Thymus (tissue), 11 donors: ENCODE measurements at regions not wholly inside any gene's neighbourhood (a gene's known extent, or its start where the extent isn't known, plus 50 kb on each side); places are given as distances from the start of the nearest gene placed in this dataset.

Source experiments
- DNase-seq, 9 donors: peaks; one replicate each; pipeline ENCODE4 v3.0.0-alpha.2; 2013; ENCODE audit warnings: low spot score in 9 of 9, low read depth in 6 of 9, missing footprints in 1 of 9
- H3K27ac ChIP-seq, 2 donors: one replicate each; pipeline ENCODE4 v1.5.1; 2013; ENCODE audit warnings: control low read depth in 1 of 2, low read depth in 1 of 2, low read length in 1 of 2, mild to moderate bottlenecking in 1 of 2, moderate library complexity in 1 of 2
- H3K27me3 ChIP-seq, 2 donors: one replicate each; pipeline ENCODE4 v1.5.1; 2013; ENCODE audit warnings: low read length in 1 of 2; ENCODE audit not compliant: control insufficient read depth in 2 of 2, insufficient read depth in 1 of 2
- H3K36me3 ChIP-seq, 2 donors: one replicate each; pipeline ENCODE4 v1.5.1; 2013; ENCODE audit warnings: low read length in 1 of 2, mild to moderate bottlenecking in 1 of 2, moderate library complexity in 1 of 2; ENCODE audit not compliant: control insufficient read depth in 2 of 2, insufficient read depth in 2 of 2
- H3K4me1 ChIP-seq, 2 donors: one replicate each; pipeline ENCODE4 v1.5.1; 2013; ENCODE audit warnings: low read length in 2 of 2; ENCODE audit not compliant: control insufficient read depth in 2 of 2, insufficient read depth in 2 of 2
- H3K4me3 ChIP-seq, 2 donors: one replicate each; pipeline ENCODE4 v1.5.1; 2013; ENCODE audit warnings: low read length in 2 of 2, control low read depth in 1 of 2, mild to moderate bottlenecking in 1 of 2
- H3K9me3 ChIP-seq, 2 donors: one replicate each; pipeline ENCODE4 v1.5.1; 2013; ENCODE audit warnings: low read length in 1 of 2, mild to moderate bottlenecking in 1 of 2; ENCODE audit not compliant: control insufficient read depth in 2 of 2, insufficient read depth in 1 of 2
- WGBS: extraction: QIAGEN DNeasy Blood & Tissue Kit; methylation state at CpG from one replicate; pipeline ENCODE4 v1.1.7; 2013; 5-methylcytosine and 5-hydroxymethylcytosine counted together
- donor health status: healthy.

DNA sequence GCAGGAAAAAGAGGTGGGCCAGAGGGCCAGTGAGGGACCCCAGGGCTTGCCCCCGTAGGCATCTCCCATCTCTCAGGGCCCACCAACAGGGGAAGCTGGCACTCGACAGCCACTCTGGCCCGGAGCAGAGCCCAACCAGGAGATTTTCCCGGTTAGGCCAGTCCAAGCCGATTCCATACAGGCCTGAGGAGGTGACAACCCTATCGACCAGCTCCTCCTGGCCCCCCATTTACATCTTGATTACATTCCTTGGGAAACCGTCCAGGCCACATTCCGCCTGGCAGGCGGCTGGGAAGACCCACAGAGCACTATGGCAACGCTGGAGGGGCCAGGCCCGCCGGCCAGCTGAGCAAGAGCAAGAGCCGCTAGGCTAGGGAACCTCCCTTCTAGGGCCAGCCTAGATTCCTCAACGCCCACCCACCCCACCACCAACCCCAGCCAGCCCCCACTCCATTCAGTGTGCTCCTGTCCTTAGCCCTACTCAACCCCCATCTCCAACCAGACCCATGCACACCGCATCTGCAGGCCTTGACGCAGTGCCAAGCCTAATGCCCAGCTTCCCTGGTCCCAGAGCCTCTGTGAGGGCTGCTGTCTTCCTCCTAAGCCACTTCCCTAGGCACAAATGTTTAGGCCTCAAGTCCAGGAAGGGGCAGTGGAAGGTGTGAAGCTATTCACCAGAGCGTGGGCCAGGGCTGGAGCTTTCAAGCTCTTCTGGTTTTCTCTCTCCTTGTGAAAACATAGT is 161.2 kb downstream of the EFNB1 start:
- H3K9me3 ChIP-seq, result no peaks in the 10 kb centered on the region
- H3K4me1 ChIP-seq, result peaks cover 0 to 2% of the 10 kb centered on the region in 2 donors
- no peaks in the 10 kb centered on the region for H3K27me3 ChIP-seq
- DNase-seq, result no peak
- WGBS, result 88% methylated on average over 17 of the region's 17 CpGs
- H3K4me3 ChIP-seq, result no peak overlapping the region
- H3K36me3 ChIP-seq, result no peaks in the 10 kb centered on the region
- H3K27ac ChIP-seq, result no peak overlapping the region

- no peaks in the 10 kb centered on the region for H3K4me1 ChIP-seq
- no peak for DNase-seq
- no peaks in the 10 kb centered on the region for H3K36me3 ChIP-seq
- H3K4me3 ChIP-seq, result no peak overlapping the region
- H3K27me3 ChIP-seq, result no peaks in the 10 kb centered on the region
- 100% methylated on average over 1 of the region's 1 CpG for WGBS
- no peak overlapping the region for H3K27ac ChIP-seq
- H3K9me3 ChIP-seq, result no peaks in the 10 kb centered on the region
These were observed 160.6 kb downstream of the EFNB1 start for GRCh38 chrX:68989456-68989855.

DNA sequence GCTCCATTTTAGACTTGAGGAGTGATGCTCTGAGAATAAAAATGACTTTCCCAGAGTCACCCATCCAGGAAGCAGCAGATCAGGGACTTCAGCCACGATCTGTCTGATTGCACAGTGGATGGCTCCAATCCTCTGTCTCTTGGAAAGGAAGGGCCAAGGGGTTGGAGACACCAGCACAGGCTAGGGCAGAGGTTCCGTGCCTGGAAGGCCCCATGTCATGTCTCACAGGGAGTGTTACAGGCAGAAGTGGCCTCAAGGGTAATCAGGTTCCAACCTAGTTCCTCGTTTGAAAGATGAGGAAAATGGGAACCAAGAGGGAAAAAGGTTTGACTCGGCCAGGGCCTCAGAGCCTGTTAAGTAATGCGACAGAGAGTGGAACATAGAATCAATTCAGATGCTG is 160.0 kb downstream of the EFNB1 start:
- Histone ChIP-seq H3K4me3 (no peak overlapping the region), H3K36me3 (no peaks in the 10 kb centered on the region), H3K27ac (no peak overlapping the region), H3K9me3 (no peaks in the 10 kb centered on the region), H3K4me1 (no peaks in the 10 kb centered on the region), H3K27me3 (no peaks in the 10 kb centered on the region)
- 58% methylated on average over 5 of the region's 5 CpGs for WGBS
- DNase-seq, result no peak

- Histone ChIP-seq H3K27me3 (no peaks in the 10 kb centered on the region), H3K27ac (no peak overlapping the region), H3K4me3 (no peak overlapping the region), H3K36me3 (no peaks in the 10 kb centered on the region), H3K4me1 (no peaks in the 10 kb centered on the region), H3K9me3 (no peaks in the 10 kb centered on the region)
- 81% methylated on average over 8 of the region's 8 CpGs for WGBS
- no peak for DNase-seq
These were observed 156.4 kb downstream of the EFNB1 start for GRCh38 chrX:68985135-68985755.

DNA sequence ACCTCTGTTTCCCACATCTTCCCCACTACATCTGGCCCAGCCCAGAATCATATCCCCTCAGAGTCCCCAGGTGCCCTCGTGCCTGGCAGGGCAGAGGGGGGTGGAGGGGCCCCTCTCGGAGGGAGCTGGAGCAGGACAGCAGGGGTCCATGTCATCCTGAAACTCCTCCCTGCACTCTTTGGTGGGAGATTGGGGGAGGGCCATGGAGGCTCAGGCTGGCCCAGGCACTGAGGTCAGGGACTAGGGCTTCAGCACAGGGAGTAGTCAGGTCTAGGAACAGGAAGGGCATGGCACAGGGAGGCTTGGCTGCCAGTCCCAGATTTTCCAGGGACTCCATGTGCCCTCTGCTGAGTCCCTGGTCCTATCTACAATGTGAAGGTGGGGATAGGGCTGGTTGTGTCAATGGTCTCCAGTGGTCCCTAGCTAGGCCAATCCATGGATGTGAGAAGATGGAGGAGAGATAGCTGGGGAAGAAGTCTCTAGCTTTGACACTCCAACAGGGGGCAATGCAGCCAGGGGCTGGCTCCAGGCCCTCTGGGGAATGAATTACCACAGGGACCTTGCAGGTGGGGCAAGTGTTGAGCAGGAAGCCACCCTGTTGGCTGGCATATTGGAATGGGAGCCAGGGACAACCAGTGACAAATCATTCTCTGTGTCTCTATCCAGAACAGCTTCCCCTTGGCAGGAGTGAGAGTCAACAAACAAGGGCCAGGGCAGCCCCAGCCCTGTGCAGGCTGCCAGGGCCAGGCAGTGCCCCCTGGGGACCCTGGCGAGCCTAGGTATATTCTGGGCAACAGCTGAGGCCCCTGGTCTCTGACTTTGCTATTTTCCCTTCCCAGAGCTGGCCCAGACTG is 154.4 kb downstream of the EFNB1 start:
- no peak overlapping the region for H3K4me3 ChIP-seq
- H3K27me3 ChIP-seq, result no peaks in the 10 kb centered on the region
- H3K4me1 ChIP-seq, result no peaks in the 10 kb centered on the region
- no peak overlapping the region for H3K27ac ChIP-seq
- WGBS, result 97% methylated on average over 3 of the region's 3 CpGs
- DNase-seq, result no peak
- H3K9me3 ChIP-seq, result no peaks in the 10 kb centered on the region
- H3K36me3 ChIP-seq, result no peaks in the 10 kb centered on the region

- Histone ChIP-seq H3K27ac (no peak overlapping the region), H3K9me3 (no peaks in the 10 kb centered on the region), H3K4me1 (no peaks in the 10 kb centered on the region), H3K27me3 (no peaks in the 10 kb centered on the region), H3K4me3 (no peak overlapping the region), H3K36me3 (no peaks in the 10 kb centered on the region)
- WGBS, result 94% methylated on average over 5 of the region's 5 CpGs
- no peak for DNase-seq
These were observed 153.7 kb downstream of the EFNB1 start for GRCh38 chrX:68982476-68982875.

DNA sequence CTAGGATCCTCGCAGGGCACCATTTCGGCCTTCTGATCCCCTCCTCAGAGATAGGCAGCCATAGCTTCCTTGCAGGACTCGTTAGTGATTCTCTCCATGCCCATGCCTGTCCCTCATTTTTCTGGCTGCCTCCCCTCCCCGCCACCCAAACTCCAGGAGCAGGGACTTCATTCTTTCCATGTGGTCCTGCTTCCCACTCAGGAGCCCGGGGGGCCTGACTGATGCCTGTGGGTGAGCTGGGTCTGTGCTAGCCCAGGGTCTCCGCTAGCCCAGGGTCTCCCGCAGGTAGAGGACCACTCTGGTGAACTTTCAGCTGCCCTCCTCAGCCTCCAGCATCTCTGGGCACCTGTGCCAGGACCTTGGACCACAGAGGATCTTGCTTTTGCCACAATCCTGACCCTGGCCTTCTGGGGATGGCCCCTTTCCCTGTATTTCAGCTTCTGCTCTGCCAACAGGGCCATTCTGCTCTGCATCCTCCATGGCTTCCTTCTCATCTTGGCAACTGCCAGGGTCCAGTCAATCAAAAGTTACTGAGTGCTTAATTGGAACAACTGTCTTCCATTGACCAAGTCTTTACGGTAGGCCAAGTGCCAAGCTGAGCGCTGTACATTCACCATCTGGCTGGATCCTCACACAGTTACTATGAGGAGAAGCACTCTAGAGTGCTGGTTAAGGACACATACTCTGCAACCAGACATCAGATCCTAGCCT is 152.2 kb downstream of the EFNB1 start:
- no peak overlapping the region for H3K4me3 ChIP-seq
- H3K27ac ChIP-seq, result no peak overlapping the region
- H3K9me3 ChIP-seq, result no peaks in the 10 kb centered on the region
- 96% methylated on average over 9 of the region's 9 CpGs for WGBS
- no peaks in the 10 kb centered on the region for H3K36me3 ChIP-seq
- H3K4me1 ChIP-seq, result no peaks in the 10 kb centered on the region
- no peak for DNase-seq
- H3K27me3 ChIP-seq, result no peaks in the 10 kb centered on the region

- Histone ChIP-seq H3K9me3 (no peaks in the 10 kb centered on the region), H3K27ac (no peak overlapping the region), H3K36me3 (no peaks in the 10 kb centered on the region), H3K4me1 (no peaks in the 10 kb centered on the region), H3K27me3 (no peaks in the 10 kb centered on the region), H3K4me3 (no peak overlapping the region)
- 88% methylated on average over 1 of the region's 1 CpG for WGBS
- no peak for DNase-seq
These were observed 149.8 kb downstream of the EFNB1 start for GRCh38 chrX:68978655-68979054.
